ENCODE measurements at regions not wholly inside any gene's neighbourhood (a gene's known extent, or its start where the extent isn't known, plus 50 kb on each side); places are given as distances from the start of the nearest gene placed in this dataset.
"Not testable (repeated sequence)": the region's sequence is repeated elsewhere in the genome, so short reads cannot be mapped to it uniquely, and the experiment has no call there.

DNA sequence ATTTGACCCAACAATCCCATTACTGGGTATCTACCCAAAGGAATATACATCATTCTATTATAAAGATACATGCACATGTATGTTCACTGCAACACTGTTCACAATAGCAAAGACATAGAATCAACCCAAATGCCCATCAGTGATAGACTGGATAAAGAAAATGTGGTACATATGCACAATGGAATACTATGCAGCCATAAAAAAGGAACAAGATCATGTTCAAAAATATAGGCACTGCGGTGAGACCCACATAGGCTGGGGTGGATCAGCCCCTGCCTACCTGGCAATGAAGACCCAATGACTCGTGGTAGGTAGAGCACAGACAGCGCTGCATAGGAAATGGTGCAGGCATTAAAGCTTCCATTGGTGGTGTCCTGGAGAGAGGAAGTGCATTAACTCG, 88.6 kb upstream of the NFIL3 start:
- intact Hi-C loops (cut with DNase I, micrococcal nuclease); DNase-seq; ATAC-seq: not testable (repeated sequence)

DNA sequence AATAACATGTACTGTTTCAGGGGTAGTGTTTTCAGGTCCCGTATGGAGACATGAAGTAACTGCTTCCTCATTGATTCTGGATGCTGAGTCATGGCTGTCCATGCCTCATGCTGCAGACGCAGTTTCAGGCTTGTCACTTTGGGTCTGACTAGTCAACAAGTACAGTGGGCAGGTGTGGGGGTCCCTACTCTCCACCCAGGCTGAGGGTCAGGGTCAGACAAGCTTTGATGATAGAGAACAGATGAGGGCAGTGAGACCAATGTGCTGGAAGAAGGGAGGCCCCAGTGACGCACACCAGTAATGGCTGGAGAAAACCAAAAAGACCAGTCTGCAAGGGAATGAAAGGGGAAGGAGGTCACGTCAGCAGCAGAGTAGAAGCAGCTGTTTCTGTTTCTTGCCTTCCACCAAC, 80.0 kb upstream of the NFIL3 start:
- no peak for ATAC-seq
- intact Hi-C loops (cut with DNase I, micrococcal nuclease) = no loop called here
- DNase-seq = no peak

DNA sequence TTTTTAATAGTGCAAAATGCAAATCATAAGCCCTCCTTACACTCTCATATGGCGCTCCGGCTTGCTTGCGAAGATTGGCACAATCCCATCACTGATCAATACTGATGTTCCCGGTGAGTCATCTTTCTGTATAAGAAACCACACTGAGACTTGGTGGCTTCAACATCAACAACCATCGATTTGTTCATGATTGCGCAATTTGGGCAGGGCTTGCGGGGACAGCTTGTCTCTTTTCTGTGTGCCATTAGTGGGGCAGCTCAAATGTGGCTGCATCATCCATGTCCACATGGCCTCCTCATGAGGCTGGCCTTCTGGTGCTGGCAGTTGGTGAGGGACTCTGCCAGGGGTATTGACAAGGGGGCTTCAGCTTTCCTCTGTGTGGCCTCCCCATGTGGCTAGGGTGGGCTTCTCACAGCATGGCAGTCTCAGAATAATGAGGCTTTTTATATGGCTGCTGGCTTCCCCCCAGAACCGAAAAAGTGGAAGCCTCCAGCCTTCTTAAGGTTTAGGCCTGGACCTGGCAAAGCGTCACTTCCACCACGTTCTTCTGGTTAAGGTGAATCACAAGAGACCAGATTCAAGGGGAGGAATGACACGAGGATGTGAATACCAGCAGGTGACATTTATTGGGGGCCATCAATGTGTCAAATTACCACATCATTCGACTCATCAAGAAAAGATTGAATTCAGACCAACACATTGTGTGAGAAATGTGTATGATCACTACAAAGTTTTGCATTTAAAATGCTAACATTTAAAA, 79.5 kb upstream of the NFIL3 start:
- intact Hi-C loops (cut with DNase I, micrococcal nuclease) = no loop called here
- no peak for DNase-seq
- no peak for ATAC-seq

DNA sequence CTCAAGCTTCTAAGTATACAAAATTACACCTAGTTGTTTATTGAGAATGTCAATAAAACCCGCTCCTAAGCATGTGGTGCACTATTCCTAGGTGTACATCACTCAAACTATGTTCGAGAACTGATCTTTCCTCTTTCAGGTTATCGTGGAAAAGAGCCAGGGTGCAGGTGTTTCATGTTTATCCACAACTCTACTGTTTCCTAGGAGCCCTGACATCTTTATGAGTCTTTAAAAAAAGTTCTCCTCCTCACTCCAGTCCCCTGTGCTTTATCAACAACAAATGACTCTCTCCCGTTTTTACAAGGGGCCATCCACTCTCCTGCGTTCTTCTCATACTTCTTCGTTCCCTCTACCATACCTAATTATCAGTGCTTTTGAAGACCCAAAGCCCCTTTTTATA, 78.8 kb upstream of the NFIL3 start:
- peak; percentile 18 for ATAC-seq
- intact Hi-C loops (cut with DNase I, micrococcal nuclease) = no loop called here
- DNase-seq = no peak

DNA sequence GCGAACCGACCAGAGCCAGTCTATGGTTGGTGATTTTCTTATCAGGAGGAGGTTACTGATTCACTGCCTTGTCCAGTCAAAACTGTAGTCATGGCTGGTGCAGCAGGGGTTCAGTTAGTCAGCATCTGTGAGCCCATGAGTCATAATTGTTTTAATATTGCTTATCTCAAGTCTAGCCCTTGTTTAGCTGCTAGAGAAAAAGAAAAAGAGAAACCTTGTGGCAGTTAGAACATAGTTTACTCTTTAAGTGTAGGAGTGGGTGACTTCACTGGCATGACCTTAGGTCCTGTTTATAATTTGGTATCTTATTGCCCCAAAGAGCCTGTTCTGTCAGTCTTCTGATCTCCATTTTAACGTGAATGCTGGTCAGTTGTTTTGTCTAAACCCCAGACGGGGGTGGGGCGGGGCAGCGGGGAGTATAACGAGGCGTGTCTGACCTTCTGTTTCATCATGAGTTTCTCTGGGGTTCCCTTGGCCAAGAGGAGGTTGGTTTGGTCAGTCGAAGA, 76.9 kb upstream of the NFIL3 start:
- DNase-seq = no peak
- intact Hi-C loops (cut with DNase I, micrococcal nuclease) = no loop called here
- ATAC-seq = no peak

DNA sequence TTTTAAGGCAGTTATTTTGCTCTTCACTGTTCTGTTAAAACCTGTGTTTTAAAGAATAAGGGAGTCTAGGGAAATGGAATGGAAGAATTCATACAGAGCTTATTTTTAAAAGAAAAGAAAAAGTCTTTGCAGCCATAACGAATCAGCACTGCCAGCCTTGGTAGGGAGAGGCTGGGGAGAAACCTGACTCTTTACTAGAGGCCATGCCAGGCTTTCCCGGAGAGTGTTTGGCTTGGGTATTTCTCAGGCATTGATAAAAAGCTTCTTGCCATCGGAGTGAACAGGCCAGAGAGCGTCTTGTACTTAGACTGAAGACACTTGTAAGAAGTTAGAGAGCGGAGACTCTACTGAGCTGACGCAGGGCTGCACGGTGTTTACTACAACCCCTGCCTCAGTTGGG, 72.7 kb upstream of the NFIL3 start:
- ATAC-seq = no peak
- DNase-seq = no peak
- intact Hi-C loops (cut with DNase I, micrococcal nuclease) = no loop called here

DNA sequence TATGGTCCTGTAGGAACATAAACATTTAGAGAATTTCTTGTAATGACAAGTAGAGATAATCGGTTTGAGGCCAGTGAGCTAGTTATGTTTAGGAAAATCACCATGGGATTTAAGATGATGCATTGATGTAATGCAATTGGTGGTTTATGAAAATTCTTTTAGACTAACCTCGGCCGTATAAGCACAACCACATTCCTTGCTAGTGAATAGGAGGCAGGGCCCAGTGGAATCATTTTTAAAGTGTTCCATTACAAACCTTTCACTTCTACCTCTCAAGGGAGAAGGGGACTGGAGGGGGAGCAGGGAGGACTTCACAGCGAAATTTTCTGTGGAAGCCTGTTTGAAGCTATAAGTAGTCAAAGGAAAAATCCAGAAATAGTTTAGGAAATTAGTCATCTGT, 71.8 kb upstream of the NFIL3 start:
- DNase-seq (no peak), ATAC-seq (no peak)
- intact Hi-C loops (cut with DNase I, micrococcal nuclease) = no loop called here

DNA sequence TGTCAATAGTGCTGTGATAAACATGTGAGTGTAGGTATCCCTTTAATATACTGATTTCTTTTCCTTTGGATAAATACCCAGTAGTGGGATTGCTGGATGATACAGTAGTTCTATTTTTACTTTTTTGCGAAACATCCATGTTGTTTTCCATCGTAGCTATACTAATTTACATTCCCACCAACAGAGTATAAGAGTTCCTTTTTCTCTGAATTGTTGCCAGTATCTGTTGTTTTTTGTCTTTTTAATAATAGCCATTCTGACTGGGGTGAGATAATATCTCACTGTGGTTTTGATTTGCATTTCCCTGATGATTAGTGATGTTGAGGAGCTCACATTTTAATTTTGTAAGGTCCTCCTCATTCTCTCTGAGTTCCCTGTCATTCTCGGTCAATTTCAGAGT, 71.1 kb upstream of the NFIL3 start:
- ATAC-seq (no peak), DNase-seq (no peak)
- intact Hi-C loops (cut with DNase I, micrococcal nuclease) = no loop called here

DNA sequence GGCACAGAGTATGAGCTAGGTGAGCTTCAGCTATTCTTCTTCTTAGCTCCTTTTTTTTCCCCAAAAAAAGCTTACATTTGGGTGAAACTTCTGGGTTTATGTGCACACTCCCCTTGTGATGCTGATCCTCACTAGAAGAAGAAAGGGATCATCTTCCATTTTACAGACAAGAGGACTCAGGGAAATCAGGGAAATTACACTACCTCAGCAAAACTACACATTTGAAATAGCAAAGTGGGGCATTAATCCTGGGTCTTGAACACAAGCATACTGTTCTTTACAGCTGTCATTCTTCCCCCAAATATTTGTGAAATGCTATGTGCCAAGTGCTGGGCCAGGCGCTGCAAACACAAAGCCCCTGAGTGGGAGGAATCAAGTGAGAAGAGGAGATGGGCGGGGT, 68.6 kb upstream of the NFIL3 start:
- ATAC-seq (no peak), DNase-seq (no peak)
- intact Hi-C loops (cut with DNase I, micrococcal nuclease) = no loop called here

DNA sequence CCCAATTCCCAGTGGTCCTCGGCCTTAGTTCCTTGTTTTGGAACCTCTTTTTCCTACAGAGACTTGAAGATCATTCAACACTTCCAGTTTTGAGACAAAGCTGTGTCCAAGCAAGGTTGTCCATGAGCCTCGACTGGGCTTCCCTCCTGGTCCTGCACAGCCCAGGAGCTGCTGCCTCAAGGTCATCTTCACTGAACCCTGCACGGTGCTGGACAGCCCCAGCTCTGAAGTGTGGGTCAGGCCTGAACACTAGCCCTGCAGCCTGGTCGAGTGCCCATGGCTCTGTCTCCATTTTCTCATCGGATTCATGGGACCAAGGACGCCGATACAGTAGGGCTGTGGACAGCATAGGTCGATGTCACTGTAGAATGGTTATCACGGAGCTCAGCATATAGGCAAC, 68.0 kb upstream of the NFIL3 start:
- no peak for DNase-seq
- intact Hi-C loops (cut with DNase I, micrococcal nuclease) = no loop called here
- no peak for ATAC-seq

DNA sequence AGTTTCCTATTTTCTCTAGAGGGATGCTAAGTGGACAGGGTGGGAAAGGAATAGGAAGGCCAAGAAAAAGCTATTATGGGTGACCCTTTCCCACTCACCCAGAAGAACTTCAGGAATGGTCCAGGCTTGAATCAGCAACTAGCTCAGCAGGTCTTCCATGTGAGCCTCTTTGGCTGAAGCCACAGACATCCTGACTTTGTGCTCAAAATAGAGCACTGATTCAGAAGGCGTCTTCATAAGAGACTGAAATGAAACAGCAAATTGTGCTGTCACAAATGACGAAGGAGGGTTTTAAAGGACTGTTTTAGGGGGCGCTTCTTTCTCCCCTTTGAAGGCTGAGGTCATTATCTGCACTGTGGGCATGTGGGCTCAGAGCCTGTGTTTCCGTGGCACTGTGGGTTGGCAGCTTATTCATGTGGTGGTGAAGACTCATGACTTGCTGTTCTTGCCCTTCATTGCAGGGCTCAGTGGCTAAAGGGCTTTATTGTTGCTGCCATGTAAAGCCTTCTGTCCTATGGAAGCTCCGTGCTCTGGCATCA, 65.8 kb upstream of the NFIL3 start:
- intact Hi-C loops (cut with DNase I, micrococcal nuclease) = no loop called here
- no peak for DNase-seq
- ATAC-seq = no peak

DNA sequence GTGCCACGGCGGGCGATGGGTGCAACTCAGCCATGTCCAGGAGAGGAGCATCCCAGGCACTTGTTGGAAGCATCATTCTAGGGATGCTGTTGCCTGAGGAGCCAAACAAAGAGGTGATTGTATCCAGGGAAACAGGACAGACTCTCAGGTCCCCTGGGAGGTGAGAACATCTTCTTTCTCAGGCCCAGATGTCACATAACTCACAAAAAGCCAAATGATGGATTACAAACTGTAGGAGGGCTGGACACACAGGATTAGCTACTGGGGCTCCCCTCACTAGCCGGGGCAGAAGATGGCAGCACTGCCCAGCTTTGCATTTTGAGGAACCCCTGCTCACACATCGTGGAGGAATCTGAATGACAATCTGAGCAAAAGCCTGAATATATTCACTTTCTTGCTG, 64.7 kb upstream of the NFIL3 start:
- intact Hi-C loops (cut with DNase I, micrococcal nuclease) = no loop called here
- no peak for ATAC-seq
- no peak for DNase-seq

DNA sequence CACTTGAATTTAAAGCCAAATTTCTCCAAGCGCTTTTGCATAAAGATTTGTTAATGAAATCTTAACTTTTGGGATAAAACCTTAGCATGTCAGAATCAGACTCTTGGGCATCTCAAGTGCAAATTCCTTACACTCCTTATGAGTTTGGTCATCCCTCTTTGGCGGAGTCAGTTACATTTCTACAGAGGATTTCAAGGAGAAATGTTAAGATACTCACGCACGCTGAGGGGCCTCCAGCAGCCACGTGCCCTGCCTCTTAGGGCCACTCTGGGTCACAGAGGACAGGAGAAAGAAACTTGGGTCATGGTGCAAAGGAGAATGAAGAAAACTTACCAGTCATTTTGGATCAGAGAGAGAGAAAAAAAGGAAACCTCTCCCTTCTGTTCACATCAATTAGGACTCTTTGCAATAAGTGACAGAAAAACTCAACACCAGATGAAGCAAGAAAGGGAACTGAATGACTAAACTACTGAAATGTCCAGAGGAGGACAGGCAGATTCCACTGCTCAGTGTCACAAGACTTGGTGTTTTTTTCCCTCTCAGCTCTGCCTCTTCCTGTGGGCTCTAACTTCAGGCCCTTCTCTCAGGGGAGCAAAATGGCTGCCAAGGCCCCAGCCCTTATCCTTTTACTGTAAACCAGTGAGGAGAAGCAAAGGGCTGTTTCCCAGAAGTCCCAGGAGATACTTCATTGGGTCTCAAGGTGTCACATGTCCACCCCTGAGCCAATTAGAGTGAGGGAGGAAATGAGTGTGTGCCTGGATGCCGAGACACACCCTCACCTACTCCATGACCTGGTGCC, 63.3 kb upstream of the NFIL3 start:
- intact Hi-C loops (cut with DNase I, micrococcal nuclease) = no loop called here
- DNase-seq (no peak), ATAC-seq (no peak)

DNA sequence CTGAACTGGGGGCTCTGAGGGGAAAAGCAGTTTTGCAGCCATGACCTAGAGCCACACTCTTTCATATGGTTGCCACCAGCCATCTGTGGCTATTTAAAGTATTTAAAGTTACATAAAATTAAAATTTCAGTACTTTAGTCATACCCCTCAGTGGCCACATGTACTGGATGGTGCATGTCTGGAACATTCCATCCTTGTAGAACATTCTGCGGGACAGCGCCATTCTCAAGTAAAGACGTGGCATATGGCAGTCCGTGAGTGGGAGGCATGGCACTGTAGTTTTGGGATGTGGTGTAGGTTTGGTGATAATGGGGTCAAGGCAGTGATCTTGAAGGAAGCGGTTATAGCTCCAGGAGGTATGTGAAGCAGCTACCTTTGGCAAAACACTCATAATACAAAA, 61.4 kb upstream of the NFIL3 start:
- intact Hi-C loops (cut with DNase I, micrococcal nuclease) = no loop called here
- ATAC-seq (no peak), DNase-seq (no peak)

DNA sequence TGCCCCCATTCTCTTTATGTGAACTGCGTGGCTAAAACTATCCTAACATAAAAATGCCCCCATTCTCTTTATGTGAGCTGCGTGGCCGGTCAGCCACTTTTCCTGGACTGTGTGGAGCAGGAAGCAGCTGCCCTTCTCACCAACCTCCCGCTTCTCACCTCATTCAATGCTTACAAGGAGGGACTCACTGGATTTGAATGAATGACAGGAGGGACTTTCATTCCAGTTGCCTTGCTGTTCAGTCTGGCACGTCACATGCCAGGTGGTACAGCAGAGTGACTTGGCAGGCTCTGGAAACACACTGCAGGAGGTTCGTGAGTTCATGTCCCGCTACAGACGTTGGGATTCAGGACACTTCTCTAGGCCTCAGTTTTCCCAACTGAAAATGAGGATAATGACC, 60.2 kb upstream of the NFIL3 start:
- intact Hi-C loops (cut with DNase I, micrococcal nuclease) = no loop called here
- ATAC-seq (no peak), DNase-seq (no peak)

DNA sequence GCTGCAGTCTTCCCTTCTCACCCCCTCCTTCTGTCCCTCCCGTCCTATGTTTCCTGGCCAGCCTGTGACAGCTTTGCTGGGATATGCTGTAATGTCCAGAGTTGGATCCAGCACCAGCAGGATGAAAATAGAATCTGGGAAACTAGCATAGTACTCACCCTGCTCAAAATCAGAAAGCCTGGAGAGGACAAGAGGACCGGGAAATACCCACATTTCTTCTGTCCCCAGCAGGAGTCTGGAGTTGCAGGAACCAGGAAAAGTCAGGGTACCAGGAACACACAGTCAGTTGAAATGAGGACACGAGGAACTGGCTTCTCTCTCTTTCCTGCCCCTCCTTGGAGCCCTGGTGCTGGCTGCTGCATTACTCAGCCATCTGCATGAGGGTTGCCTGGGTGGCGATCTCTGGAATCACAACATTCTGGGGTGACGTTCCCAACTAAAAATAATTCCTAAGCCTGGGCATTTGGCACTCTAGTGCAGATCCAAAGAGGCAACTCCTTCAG, 59.6 kb upstream of the NFIL3 start:
- intact Hi-C loops (cut with DNase I, micrococcal nuclease) = no loop called here
- ATAC-seq (no peak), DNase-seq (no peak)

DNA sequence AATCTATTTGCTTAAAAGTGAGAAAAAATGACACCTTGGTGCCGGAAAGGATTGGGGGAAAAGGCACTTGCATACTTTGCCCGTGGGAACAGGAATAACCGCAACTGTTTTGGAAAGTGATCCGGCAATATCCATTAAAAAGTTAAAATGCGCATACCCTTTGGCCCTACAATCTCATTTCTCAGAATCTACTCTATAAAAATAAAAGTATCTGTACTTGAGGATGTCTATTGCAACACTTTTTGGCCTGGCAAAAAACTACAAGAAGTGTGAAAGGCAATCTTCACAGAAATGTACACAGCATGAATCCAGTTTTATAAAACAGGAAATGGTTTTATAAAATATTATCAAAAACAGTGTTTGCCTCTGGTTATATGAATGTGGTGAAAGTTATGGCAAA, 58.3 kb upstream of the NFIL3 start:
- intact Hi-C loops (cut with DNase I, micrococcal nuclease) = no loop called here
- no peak for ATAC-seq
- DNase-seq = no peak

DNA sequence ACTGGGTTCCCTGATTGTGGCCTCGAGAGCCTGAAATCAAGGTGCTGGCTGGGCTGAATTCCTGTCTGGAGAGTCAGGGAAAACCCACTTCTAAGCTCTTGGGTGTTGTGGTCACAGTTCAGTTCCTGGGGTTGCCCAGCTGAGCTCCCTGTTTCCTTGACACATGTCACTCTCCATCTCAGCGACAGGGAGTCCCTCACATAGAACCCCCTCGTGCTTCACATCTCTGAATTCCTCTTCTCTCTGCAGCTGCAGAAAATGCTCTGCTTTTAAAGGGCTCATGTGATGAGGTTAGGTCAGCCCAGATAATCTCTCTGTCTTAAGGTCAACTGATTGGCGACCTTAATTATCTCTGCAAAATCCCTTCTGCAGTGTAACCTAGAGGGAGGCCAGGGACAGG, 53.5 kb upstream of the NFIL3 start:
- no peak for DNase-seq
- intact Hi-C loops (cut with DNase I, micrococcal nuclease) = no loop called here
- ATAC-seq = no peak

DNA sequence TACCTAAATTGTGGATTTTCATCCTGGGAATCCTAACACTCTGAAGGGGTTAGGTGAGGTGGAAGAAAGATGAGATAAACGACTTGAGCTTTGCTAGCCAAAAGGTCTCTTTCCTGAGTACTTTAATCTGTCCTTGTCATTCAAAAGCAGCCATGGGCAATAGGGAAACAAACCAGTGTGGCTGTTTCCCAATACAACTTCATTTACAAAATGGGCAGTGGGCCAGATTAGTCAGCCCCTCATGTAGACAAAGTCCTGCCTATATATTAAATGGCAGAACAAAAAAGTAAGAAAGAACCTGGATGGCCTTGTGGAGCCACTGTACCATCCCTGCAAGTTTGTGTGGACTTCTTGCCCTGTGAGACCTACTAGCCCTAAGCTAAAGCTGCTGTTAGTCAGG, 51.0 kb upstream of the NFIL3 start:
- intact Hi-C loops (cut with DNase I, micrococcal nuclease) = no loop called here
- ATAC-seq (no peak), DNase-seq (no peak)

All from left colon (tissue), 2 donors.